Left ventricle myocardium inferior (tissue), 1 donor: ENCODE measurements at regions not wholly inside any gene's neighbourhood (a gene's known extent, or its start where the extent isn't known, plus 50 kb on each side); places are given as distances from the start of the nearest gene placed in this dataset.

Experiments used
- DNase-seq: peaks from one replicate; pipeline ENCODE4 v3.0.0-alpha.2; 2020
- H3K27ac ChIP-seq: fragments of 200-600 bp; replicated peaks from 2 replicates; pipeline ENCODE4 v1.8.0; 2021
- H3K27me3 ChIP-seq: fragments of 200-600 bp; 2 replicates; pipeline ENCODE4 v1.8.0; 2021; ENCODE audit warnings: low read depth
- H3K36me3 ChIP-seq: fragments of 200-600 bp; 2 replicates; pipeline ENCODE4 v1.8.0; 2021
- H3K4me1 ChIP-seq: fragments of 200-600 bp; 2 replicates; pipeline ENCODE4 v1.8.0; 2021
- H3K4me3 ChIP-seq: fragments of 200-600 bp; 2 replicates; pipeline ENCODE4 v1.8.0; 2021; ENCODE audit warnings: mild to moderate bottlenecking, moderate library complexity
- H3K9me3 ChIP-seq: fragments of 200-600 bp; replicated peaks from 2 replicates; pipeline ENCODE4 v1.8.0; 2021
- intact Hi-C: fragments of 100-400 bp; cut with micrococcal nuclease; formaldehyde crosslinking; loops from one replicate; pipeline ENCODE4 v1.11.0; 2022
- TF ChIP-seq, protein P1 (sequence below): fragments of 200-600 bp; IDR thresholded peaks from 2 replicates; pipeline ENCODE4 v1.8.0; 2021; ENCODE audit warnings: antibody characterized with exemption, mild to moderate bottlenecking, borderline replicate concordance
- donor health status: DM: no; HTN: yes; CAD: no; lungs with severe emphysema.

DNA sequence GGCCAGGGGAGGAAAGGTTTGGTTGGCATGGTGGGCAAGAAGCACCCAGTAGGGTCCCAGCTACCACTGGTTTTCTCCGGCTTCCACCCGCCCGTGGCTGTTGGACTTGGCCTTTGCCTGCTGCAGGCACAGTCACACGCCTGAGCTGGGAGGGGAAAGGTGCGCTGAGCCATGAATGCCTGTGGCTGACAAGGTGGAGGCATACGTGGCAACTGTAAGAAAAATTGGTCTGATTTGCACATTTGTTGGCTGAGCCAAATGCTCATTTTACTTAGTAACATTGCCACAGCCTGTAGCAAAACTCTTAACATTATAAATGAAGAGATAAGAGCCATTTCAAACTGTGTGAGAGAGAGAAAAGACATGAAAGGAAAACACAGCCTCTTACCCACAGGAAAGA is 191.6 kb downstream of the PTPRC start:
- intact Hi-C loops = no loop called here
- Histone ChIP-seq H3K4me1 (no peaks in the 10 kb centered on the region), H3K27ac (no peak overlapping the region), H3K9me3 (peaks cover 4% of the 10 kb centered on the region), H3K36me3 (no peaks in the 10 kb centered on the region), H3K27me3 (no peaks in the 10 kb centered on the region), H3K4me3 (no peak overlapping the region)
- TF ChIP-seq, protein P1, sequence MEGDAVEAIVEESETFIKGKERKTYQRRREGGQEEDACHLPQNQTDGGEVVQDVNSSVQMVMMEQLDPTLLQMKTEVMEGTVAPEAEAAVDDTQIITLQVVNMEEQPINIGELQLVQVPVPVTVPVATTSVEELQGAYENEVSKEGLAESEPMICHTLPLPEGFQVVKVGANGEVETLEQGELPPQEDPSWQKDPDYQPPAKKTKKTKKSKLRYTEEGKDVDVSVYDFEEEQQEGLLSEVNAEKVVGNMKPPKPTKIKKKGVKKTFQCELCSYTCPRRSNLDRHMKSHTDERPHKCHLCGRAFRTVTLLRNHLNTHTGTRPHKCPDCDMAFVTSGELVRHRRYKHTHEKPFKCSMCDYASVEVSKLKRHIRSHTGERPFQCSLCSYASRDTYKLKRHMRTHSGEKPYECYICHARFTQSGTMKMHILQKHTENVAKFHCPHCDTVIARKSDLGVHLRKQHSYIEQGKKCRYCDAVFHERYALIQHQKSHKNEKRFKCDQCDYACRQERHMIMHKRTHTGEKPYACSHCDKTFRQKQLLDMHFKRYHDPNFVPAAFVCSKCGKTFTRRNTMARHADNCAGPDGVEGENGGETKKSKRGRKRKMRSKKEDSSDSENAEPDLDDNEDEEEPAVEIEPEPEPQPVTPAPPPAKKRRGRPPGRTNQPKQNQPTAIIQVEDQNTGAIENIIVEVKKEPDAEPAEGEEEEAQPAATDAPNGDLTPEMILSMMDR = no peak
- DNase-seq = no peak

DNA sequence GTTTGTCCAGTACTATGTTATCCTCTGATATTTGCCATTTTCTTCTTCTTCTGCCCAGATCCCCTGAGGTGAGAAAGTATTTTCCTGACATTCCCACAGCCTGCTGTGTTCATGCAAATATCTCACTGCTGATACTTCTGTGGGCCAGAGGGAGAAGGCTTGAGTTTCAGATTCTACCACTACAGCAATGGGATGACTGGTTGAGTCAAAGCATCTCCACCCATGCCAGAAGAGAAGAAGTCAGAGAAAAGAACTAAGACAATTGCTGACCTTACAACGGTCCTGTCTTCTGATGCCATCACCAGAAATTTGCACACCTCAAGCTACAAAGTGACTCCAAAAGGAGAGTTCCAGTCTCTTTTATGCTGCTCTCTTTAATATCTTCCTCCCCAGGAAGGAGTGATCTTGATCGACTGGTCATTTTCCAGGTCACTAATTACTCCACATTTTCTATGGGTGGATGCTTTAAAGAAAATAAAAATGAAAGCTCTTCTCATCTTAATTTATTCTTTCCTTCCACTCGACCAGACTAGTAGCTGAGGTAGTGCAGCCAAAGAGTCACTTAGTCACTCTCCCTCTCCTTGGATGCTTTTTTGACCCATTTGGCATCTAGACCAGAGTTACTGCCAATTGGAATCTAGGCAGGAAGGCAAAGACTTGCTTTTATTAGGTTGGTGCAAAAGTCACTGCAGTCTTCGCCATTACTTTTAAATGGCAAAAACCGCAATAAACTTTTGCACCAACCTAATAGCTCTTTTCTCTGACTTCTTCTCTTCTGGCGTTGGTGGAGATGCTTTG is 195.1 kb downstream of the PTPRC start:
- intact Hi-C loops = no loop called here
- Histone ChIP-seq H3K36me3 (no peaks in the 10 kb centered on the region), H3K9me3 (peaks cover 4% of the 10 kb centered on the region)

DNA sequence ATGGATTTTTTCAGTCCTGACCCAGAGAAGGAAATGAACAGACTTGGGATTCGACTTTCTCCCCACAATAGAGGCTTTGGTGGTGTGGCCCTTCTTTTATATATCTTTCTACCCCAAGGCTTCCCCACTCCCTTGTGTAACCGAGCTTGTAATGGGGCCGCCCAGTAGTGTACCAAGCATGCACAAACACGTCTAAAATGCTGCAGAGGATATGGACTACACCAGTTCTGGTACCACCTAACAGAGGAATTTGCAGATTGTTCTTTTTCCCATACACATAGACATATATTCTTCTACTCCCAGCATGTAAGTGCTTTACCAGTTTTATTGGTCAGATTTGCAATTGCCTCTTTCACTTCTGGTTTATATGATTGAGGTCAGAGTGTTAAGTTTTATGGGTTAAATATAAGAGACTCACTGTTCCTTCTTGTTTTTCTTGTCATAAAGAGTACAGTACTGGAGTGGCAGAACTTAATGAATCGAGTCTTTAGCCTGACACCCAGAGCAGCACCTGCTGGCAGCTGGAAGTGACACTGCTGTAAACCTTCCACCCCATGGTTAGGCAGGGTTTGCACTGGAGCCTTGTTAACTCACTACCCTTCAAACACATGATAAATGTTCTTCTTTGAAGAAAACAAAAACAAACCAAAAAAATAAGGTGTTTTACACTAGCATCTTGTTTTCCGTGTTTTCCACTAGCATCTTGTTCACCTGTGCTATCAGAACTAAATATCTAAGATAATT is 198.6 kb downstream of the PTPRC start:
- no peaks in the 10 kb centered on the region for H3K36me3 ChIP-seq
- no peak for DNase-seq
- H3K27ac ChIP-seq = no peak overlapping the region
- H3K27me3 ChIP-seq = no peaks in the 10 kb centered on the region
- H3K4me1 ChIP-seq = no peaks in the 10 kb centered on the region
- no peak overlapping the region for H3K4me3 ChIP-seq
- TF ChIP-seq, protein P1 = no peak
- peaks cover 4% of the 10 kb centered on the region for H3K9me3 ChIP-seq
- intact Hi-C loops = no loop called here

More for the DNA sequence above, 195.1 kb downstream of the PTPRC start:
- TF ChIP-seq, protein P1 = no peak
- Histone ChIP-seq H3K27me3 (no peaks in the 10 kb centered on the region), H3K27ac (no peak overlapping the region), H3K4me1 (no peaks in the 10 kb centered on the region), H3K4me3 (no peak overlapping the region)
- no peak for DNase-seq

DNA sequence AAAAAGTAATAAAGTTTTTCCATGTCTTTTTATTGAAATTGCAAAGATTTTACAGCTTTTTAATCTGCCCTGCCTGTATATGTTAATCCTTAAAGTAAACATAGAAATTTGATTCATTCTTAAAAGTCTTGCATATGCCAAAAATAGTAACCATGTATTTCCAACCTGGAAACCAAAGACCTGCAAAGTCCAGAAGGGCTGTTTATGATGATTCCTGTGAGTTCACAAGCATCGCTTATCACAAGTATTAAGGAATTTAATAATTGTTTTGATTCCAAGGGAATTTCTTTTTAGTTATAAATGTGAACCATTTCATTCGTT is 199.1 kb downstream of the PTPRC start:
- intact Hi-C loops = no loop called here
- no peak overlapping the region for H3K27ac ChIP-seq

DNA sequence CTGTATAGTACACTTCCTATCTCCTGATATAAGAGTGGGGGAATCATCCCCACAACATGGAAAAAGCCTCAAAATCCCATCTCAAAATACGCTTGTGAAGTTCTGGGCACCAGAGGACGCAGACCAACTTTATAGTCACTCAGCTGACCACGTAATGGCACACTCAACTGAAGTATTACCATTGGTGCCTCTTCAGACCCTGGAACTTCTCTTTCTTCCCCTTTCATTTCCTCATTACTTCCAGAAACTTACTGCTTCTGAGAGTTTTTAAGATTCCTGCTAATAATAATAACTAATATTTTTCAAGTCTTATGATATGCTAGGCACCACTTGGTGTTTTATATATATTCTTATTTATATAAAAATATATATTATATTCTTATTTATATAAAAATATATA is 202.6 kb downstream of the PTPRC start:
- H3K4me1 ChIP-seq = no peaks in the 10 kb centered on the region
- peaks cover 2% of the 10 kb centered on the region for H3K9me3 ChIP-seq
- DNase-seq = no peak
- no peaks in the 10 kb centered on the region for H3K27me3 ChIP-seq
- H3K27ac ChIP-seq = no peak overlapping the region
- no peak overlapping the region for H3K4me3 ChIP-seq
- H3K36me3 ChIP-seq = no peaks in the 10 kb centered on the region
- TF ChIP-seq, protein P1 = no peak
- intact Hi-C loops = no loop called here

More for the DNA sequence above, 199.1 kb downstream of the PTPRC start:
- peaks cover 4% of the 10 kb centered on the region for H3K9me3 ChIP-seq
- H3K4me1 ChIP-seq = no peaks in the 10 kb centered on the region
- no peak overlapping the region for H3K4me3 ChIP-seq
- H3K27me3 ChIP-seq = no peaks in the 10 kb centered on the region
- TF ChIP-seq, protein P1 = no peak
- DNase-seq = no peak
- H3K36me3 ChIP-seq = no peaks in the 10 kb centered on the region
